OCI-M2 (cell line): ENCODE measurements at regions not wholly inside any gene's neighbourhood (a gene's known extent, or its start where the extent isn't known, plus 50 kb on each side); places are given as distances from the start of the nearest gene placed in this dataset.

ENCODE experiments used
- DNase-seq: peaks from one replicate; lab custom pipeline; 2025; ENCODE audit not compliant: unreplicated experiment; lab: John Stamatoyannopoulos, UW

DNA sequence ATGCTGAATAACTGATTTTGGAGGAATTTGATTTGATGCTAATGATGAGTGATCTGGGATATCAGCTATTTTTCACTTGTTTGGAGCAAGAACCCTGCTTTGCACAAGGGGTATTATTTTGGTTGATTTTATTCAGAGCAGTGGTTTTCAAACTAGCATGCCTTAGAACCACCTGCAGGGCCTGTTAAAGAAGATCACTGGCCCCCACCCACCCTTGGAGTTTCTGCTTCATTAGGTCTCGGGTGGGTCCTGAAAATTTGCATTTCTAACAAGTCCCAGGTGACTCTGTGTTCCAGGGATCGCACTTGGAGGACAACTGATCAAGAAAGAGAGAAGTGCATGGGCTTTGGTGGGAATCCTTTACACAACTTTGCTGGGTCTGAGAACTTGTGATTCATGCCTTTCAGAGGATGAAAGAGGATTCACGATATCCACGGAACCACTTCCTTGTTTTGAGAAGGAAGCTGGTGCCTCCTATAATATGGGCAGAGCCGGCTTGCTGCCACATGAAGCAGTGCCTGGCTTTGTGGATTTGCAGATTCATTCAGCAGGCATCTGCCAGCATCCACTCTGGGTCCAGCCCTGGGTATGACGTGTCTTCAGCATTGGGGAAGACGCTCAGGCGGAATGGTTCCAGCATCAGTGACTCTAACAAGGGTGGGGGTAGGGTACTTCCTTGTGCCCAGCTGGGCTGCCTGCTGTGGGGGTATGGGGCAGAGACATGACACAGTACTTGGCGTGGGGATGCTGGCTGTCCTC is 106.6 kb upstream of the PITX1 start:
- no peak for DNase-seq

DNA sequence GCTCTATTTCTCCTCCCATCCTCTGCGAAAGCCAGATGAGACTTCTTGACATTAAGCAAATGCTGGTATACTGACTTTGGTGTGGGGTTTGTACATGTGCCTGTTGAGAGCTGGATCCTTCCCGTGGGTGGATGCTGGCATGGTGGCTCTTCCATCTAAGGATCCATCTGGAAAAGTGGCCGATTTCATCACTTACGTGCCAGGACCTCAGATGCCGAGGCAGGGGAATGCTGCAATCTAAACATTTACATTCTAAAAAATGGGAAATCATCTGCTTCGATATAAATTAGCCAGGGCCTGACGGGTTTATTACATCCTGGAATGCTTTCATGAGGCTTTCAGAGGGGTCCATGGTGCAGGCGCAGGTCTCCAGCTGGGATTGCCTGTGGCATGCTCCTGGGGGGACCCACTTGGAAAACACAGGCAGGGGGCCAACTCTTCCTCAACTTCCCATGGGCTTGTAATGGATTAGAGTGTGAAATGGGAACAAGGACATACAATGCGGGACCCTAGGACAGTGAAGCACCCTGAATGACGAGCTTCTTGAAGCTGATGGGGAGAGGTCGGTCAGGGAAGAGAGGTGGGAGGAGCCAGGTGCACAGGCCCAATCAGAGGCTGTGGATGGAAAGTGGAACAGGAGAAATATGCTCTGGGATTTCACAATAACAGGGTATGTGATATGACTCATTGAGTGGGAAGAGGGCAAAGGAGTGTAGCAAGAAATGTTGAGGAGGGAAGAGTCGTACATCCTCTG is 105.5 kb upstream of the PITX1 start:
- no peak for DNase-seq

- DNase-seq: no peak
These were observed 104.3 kb upstream of the PITX1 start for GRCh38 chr5:135138116-135138850.

- no peak for DNase-seq
These were observed 103.3 kb upstream of the PITX1 start for GRCh38 chr5:135137146-135137915.

DNA sequence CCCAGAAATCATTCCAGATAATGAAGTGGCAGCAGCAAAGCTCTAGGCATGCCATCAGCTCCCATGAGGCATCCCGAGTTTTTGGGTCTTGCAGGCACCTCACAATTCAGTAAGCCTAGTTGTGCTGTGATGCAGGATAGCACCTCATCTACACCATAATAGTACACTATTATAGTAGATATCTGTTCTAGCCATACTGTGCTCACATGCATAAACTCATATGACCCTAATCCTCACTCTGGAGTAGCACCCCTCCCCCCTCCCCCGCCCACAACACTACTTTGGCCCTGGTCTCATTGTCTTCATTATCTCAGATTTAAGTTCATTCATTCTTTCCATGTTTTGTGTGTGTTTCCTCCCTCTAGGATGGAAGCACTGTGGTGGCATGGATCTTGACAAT is 102.5 kb upstream of the PITX1 start:
- DNase-seq: no peak

DNA sequence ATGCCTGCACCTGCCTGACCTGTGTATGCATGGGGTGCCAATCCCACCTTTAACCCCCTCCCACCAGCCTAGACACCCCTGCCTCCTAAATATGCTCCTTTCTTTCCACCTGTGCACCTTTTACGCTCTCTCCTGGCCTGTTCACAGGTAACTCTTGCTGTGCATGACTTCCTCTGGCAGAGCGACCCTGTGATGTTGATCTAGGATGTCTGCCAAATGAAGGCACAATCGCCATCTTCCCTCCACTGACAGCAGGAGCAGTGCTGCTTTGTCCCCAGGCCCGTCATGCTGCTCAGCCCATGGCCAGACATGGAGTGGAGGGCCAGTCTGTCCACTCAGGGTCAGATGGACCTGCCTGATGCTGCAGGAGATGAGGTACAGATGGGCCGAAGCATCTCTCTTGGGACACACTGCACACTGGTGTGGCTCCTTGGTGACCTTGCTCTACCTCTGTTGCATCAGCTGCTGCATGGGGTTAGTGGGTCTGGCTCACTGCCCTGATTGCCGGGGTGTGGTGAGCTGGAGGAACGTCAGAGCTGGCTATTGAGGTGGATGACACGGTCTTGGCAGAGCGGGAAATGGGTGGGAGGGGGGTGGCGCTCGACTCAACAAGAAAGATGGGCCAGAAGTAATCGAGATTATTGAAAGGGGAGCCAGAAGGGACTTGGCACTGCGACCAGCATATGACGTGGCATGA is 101.7 kb upstream of the PITX1 start:
- no peak for DNase-seq

GRCh38 chr5:135134691-135135381 is 100.8 kb upstream of the PITX1 start:
- DNase-seq: no peak

GRCh38 chr5:135133698-135134515 is 99.9 kb upstream of the PITX1 start:
- DNase-seq: peak; percentile 46

DNA sequence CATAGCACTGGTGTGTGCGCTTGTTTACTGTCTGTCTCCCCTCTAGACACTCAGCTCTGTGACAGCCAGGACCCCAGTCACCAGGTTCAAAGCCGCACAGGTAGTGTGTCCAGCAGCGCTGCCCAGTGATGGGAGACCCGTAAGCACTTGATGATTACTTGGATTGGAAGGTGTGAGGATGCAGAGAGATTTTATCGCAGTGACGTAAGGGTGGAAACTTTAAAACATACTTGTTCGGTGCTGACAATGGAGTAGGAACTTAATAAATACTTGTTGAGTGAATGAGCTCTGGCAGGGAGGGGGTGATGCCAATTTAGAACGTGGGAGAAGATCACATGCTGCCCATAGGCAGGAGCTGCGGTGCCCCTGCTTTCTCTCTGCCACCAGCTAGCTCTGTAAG is 99.2 kb upstream of the PITX1 start:
- no peak for DNase-seq

DNA sequence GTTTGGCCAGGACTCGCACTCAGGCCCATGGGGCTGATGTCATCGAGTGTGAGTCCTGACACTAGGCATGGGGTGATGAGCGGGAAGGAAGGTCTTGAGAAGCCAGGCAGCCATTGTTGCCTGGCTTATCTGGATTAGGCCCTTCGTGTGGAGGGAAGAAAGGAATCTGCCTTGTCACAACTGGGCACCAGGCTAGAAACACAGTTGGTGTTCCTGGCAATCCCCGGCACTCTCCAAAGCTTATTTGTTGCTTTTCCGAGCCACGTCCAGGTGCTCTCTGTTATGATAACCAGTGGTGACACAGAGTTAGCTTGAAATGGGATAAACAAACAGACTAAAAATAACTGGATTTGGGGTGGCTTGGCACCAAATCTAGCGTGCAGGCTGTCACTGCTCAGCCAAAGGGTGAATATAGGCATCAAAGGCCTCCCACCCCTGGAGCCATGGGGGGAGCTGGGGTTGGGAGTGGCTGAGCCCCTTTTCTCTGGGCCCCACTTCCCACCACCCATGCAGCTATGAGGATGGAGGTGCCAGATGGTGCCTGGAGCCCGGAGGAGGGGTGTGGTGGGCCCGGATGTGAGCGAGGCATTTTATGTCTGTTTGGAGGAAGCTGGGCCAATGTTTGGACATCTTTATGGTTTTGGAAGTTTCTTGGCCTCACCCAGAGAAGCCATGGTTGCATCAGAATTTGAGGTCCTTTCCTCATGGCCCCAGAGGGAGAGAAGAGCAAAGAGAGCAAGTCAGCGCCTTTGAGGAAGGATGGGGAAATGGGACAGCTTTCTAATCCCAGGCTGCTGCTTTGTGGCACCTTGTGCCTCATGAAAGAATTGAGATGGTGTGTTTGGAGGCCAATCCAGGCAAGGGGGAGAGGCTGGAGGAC is 98.0 kb upstream of the PITX1 start:
- DNase-seq: no peak

GRCh38 chr5:135130261-135131215 is 96.5 kb upstream of the PITX1 start:
- no peak for DNase-seq

DNA sequence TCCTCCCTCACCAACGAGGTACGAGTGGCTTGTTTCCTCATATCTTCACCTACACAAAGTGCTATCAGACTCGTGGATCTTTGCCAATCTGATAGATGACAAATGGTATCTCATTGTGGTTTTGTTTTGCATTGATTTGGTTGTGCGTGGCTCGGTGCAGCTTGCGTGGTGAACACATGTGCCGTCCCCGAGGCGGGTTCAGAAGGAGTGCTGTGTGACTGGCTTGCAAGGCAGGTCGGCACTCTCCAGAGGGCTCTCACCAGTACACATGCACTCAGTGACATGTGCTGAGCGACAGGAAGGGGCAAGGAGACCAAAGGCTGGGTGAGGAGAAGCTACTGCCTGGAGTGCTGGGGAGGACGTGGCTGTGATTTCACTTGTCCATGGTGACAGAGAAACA is 95.3 kb upstream of the PITX1 start:
- no peak for DNase-seq

GRCh38 chr5:135128361-135128760 is 94.3 kb upstream of the PITX1 start:
- DNase-seq: no peak

DNA sequence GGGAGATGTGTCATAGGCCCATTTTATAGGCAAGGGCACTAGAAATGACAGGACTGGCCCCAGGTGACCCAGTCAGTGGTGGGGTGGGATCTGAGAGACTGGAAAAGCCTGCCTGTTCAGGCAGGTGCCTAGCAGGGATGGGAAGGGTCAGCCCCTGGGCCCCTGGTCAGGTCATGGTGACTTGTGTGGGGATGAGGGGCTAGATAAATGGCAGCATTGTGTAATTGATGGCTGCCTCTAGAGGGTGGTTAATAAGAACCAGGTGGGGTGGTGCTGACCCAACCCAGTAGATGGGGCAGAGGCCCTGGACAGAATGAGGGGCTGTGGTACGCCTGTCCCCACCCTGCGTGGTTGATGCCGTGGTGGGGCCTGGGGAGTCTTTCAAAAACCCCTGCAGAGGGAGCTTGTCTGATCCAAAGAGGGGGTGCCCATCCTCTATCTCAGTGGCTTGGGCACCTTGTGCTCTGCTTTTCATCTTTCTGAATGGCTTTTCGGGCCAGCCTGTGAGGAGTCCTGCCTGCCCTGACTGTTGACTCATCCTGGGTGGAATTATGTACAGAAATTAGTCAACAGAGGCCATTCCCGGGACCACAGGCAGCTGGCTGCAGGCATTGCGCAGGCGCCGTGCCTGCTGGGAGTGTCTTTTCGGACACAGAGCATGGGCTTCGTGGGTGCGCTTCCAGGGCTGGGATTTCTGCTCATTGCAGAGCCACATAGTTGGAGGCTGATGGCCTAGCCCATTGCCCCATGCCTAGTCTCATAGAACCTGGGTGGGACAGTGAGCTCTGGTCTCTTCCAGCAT is 93.6 kb upstream of the PITX1 start:
- no peak for DNase-seq

DNA sequence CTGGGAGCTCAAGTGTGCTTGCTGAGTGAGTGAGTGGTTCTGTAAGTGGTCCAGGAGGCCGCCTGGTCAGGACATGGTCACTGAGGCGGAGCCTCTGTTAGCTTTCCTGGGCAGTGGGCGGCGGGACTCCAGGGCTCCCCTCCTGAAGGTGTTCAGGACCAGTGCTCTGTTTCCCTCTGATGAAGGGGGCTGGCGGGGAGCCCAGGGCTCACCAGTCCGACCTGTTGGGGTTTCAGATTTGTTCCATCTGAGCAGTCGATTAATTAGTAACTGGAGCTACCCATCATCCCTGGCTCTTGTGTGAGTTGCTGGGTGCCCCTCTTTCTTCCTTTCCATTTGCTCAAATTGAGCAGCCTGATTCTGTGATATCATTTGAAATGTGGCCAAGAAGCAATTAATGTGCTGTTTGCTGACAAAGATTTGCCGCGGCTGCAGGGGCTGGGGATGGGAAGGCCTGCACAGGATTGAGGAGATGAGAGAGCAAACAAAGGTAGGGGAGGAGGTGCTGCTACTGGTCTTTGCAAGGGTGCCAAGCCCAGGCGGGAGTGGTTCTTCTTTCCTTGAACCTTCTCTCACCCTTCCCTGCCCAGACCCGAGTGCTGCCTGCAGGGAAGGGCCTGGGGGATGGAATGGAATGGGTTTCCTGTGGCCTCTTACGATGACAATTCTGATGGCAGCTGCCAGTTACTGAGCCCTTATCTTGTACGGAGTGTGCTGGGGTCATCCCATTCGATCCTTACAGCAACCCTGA is 92.8 kb upstream of the PITX1 start:
- no peak for DNase-seq

DNA sequence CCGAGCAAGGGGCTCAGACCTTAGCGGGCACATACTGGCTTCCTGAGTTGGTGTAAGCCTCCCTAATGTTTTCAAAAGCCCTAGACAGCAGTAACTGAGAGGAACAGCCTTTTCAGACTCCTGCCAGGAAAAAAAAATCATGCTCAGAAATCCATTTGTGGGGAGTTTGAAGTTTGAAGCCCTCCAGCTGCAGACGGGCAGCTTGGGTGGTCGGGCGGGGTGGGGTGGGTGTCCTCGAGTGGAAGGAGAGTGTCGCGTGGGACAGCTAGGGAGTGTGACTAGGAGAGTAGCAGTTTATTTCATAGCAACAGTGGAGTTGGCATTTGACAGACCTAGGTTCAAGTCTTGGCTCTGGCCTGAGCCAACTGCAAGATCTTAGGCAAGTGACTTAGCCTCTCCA is 90.7 kb upstream of the PITX1 start:
- no peak for DNase-seq
